GM06990 (cell line): ENCODE measurements at regions not wholly inside any gene's neighbourhood (a gene's known extent, or its start where the extent isn't known, plus 50 kb on each side); places are given as distances from the start of the nearest gene placed in this dataset.

Experiments used
- DNase-seq: peaks from one replicate; pipeline ENCODE4 v3.0.0-alpha.2; 2011; ENCODE audit not compliant: insufficient read length; ENCODE audit errors: extremely low read depth
- H3K27me3 ChIP-seq: replicated peaks from 2 replicates; pipeline ENCODE4 v1.6.0; 2011; ENCODE audit warnings: low read length; ENCODE audit not compliant: control insufficient read depth, insufficient read depth
- H3K36me3 ChIP-seq: 2 replicates; pipeline ENCODE4 v1.5.1; 2011; ENCODE audit warnings: low read length; ENCODE audit not compliant: control insufficient read depth, insufficient read depth
- H3K4me3 ChIP-seq: replicated peaks from 2 replicates; pipeline ENCODE4 v1.5.1; 2011; ENCODE audit warnings: low read depth, mild to moderate bottlenecking, control low read depth, low read length
- CTCF ChIP-seq: IDR thresholded peaks from 2 replicates; pipeline ENCODE4 v1.5.1; 2011; ENCODE audit warnings: low read length, control low read depth, mild to moderate bottlenecking, inconsistent platforms; ENCODE audit not compliant: insufficient read depth, poor library complexity, severe bottlenecking

DNA sequence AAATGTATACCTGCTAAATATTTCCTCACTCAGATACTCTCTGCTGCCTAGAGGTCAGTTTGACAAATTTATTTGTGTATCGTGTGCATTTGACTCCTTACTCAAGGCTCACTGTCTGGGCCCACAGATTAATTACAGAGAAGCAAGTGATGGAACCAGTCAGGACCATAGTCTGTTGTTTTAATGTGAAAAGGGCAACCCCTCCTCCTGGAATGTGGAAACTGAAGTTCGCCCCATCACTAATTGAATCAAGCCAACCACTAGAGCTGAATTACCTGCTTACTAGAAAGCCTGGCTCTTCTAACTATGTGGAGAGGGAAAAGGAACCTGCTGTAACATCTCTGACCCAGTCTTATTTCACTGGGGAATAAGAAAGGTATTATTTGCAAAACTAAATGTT is 199.9 kb upstream of the KRR1 start:
- TF ChIP-seq CTCF = no peak
- no peak for DNase-seq
- Histone ChIP-seq H3K4me3 (no peak overlapping the region), H3K36me3 (no peaks in the 10 kb centered on the region), H3K27me3 (no peaks in the 10 kb centered on the region)

DNA sequence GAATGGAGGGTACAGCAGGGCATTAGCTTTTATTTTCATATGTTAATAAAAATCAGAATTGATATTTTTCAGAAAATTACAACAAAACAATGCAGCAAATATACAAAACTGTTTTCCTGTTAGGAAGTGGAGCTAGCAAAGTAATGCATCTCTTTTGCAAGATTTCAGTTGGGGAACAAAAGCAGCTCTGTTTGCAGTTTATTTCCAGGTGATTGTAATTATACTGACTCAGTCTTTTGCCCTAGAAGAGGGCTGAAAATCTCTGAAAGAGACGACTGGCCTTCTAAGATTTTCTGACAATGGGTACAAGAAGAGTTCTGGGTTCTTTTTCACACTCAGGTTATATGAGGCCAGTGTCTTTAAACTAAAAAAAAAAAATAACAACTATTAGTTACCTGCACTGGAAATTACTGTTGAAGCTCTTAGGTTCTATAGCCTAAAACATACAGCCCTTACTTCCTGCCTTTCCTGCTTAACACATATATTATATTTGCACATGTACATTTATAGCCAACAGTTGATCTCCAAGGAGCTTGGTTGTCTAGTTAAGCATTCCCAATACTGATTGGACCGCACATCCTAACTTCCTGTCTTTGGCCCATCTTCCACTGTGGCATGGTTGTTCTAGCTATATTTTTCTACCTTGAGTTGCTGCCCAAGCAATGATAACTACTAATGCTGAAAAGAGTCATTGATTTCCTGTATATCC is 199.1 kb upstream of the KRR1 start:
- TF ChIP-seq CTCF = no peak
- Histone ChIP-seq H3K4me3 (no peak overlapping the region), H3K27me3 (no peaks in the 10 kb centered on the region), H3K36me3 (no peaks in the 10 kb centered on the region)
- no peak for DNase-seq

DNA sequence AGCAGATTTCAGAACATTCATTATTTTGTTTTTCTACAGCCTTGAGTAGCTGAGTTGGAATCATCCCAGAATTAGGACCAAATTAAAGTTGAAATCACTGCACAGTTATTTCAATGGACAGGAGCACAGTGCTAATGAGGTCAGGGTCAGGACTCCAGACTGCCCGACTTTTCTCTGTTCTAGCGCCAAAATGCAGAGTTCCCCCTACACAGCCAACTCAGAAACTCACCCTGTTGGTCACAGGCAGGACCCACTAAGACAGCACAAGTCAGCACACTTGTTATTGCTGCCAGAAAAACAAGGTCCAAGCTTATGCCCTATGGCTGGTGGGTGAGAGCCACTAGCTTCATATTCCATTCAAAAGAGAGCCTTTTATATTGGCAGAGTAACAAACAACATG is 198.1 kb upstream of the KRR1 start:
- H3K4me3 ChIP-seq = no peak overlapping the region
- TF ChIP-seq CTCF = no peak
- H3K36me3 ChIP-seq = no peaks in the 10 kb centered on the region
- no peak for DNase-seq
- H3K27me3 ChIP-seq = no peaks in the 10 kb centered on the region

DNA sequence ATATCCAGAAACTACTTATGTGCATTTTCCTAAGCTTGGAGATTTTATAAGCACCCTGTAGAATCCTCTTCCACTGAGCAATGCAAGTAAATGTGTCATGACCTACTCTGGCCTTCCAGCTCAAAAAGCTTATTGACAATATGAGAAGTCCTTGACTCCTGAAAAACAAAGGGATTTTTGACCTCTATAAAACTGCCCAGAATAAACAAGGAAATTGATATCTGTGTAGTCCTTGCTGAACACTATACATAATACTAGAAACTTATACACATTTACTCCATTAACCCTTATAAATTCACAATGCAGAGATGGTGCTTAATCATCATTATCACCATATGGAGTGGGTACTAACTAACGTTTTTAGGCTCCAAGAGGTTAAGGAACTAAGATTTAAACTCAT is 197.4 kb upstream of the KRR1 start:
- no peak for DNase-seq
- TF ChIP-seq CTCF = no peak
- H3K36me3 ChIP-seq = no peaks in the 10 kb centered on the region
- no peaks in the 10 kb centered on the region for H3K27me3 ChIP-seq
- H3K4me3 ChIP-seq = no peak overlapping the region

DNA sequence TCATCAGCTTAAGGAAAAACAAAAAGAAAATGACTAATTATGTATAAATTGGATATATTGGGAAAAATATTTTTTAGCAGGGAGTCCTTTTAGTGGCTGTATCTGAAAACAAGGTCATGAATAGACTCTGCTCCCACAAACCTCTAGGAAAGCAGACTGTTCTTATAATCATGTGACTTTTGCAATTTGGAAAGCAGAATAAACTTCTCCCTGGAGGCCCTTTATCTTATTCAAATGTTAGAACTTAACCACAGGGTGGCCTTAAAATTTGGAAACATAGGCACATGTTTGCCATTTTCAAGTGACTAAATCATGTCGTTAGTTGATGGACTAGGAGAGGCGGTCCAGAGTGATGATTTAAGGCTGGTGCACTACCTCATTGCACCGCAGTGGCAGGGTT is 196.6 kb upstream of the KRR1 start:
- Histone ChIP-seq H3K4me3 (no peak overlapping the region), H3K27me3 (no peaks in the 10 kb centered on the region), H3K36me3 (no peaks in the 10 kb centered on the region)
- TF ChIP-seq CTCF = no peak
- DNase-seq = no peak
